Central memory CD8-positive, alpha-beta T cell (primary cell): ENCODE measurements at regions not wholly inside any gene's neighbourhood (a gene's known extent, or its start where the extent isn't known, plus 50 kb on each side); places are given as distances from the start of the nearest gene placed in this dataset.

ENCODE experiments used
- ATAC-seq: fragments of 150-1000 bp; cut with Tn5 transposase; replicated peaks from 2 replicates; pipeline ENCODE4 v1.10.0; 2022; ENCODE audit warnings: mild to moderate bottlenecking, moderate FRiP score, moderate number of reproducible peaks; ENCODE audit not compliant: poor library complexity, severe bottlenecking; ENCODE audit errors: extremely low read depth
- DNase-seq, 2 donors: peaks; one replicate each; pipeline ENCODE4 v3.0.0; 2021; ENCODE audit warnings: low spot score in 2 of 2
- H3K27ac Mint-ChIP-seq: one replicate; pipeline ENCODE4 v1.8.0; 2022; ENCODE audit warnings: low read depth, mild to moderate bottlenecking, moderate library complexity, mixed read lengths
- H3K27me3 Mint-ChIP-seq: one replicate; pipeline ENCODE4 v1.8.0; 2022; ENCODE audit warnings: mixed read lengths
- H3K36me3 Mint-ChIP-seq: one replicate; pipeline ENCODE4 v1.8.0; 2022; ENCODE audit warnings: mild to moderate bottlenecking, moderate library complexity, mixed read lengths; ENCODE audit not compliant: insufficient read depth
- H3K4me1 Mint-ChIP-seq: one replicate; pipeline ENCODE4 v1.8.0; 2022; ENCODE audit warnings: mixed read lengths
- H3K4me3 Mint-ChIP-seq: one replicate; pipeline ENCODE4 v1.8.0; 2022; ENCODE audit warnings: mild to moderate bottlenecking, moderate library complexity, mixed read lengths
- H3K9me3 Mint-ChIP-seq: one replicate; pipeline ENCODE4 v1.8.0; 2022; ENCODE audit warnings: mixed read lengths

GRCh38 chr1:217373761-217374701, 256.9 kb downstream of the GPATCH2 start:
- H3K4me1 Mint-ChIP-seq: peaks cover 5% of the 10 kb centered on the region
- H3K4me3 Mint-ChIP-seq: no peak overlapping the region
- ATAC-seq (no peak), DNase-seq (no peak)
- H3K27me3 Mint-ChIP-seq: peaks cover 26% of the 10 kb centered on the region
- H3K36me3 Mint-ChIP-seq: no peaks in the 10 kb centered on the region
- peaks cover 11% of the 10 kb centered on the region for H3K9me3 Mint-ChIP-seq
- no peak overlapping the region for H3K27ac Mint-ChIP-seq

- H3K4me1 Mint-ChIP-seq: peaks cover 5% of the 10 kb centered on the region
- no peak for ATAC-seq
- H3K4me3 Mint-ChIP-seq: no peak overlapping the region
- no peak overlapping the region for H3K27ac Mint-ChIP-seq
- no peak for DNase-seq
- no peaks in the 10 kb centered on the region for H3K36me3 Mint-ChIP-seq
- H3K9me3 Mint-ChIP-seq: peaks cover 9% of the 10 kb centered on the region
- peaks cover 15% of the 10 kb centered on the region for H3K27me3 Mint-ChIP-seq
Measured at GRCh38 chr1:217372049-217372970, 258.6 kb downstream of the GPATCH2 start.

DNA sequence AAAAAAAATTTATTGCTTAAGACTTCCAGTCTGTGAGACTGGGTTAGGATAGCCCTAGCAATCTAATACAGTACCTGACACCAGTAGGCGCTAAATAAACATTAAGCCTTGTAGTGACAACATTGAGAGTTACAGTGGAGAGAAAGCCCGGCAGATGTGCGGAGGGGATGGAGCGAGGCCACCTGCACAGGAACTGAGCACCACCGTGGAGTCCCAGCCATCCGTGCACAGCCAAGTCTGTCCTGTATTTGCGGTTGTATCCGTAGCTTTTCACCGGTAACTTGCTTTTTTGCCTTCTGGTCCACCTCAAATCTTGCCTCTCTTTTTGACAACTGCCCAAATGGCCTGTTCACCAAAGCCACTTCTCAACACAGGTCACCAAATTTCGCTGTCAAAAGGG, 260.1 kb downstream of the GPATCH2 start:
- Mint-ChIP-seq H3K27ac (no peak overlapping the region), H3K36me3 (no peaks in the 10 kb centered on the region), H3K4me1 (peaks cover 5% of the 10 kb centered on the region), H3K27me3 (peaks cover 9% of the 10 kb centered on the region), H3K9me3 (peaks cover 6% of the 10 kb centered on the region), H3K4me3 (no peak overlapping the region)
- DNase-seq: no peak
- ATAC-seq: no peak

DNA sequence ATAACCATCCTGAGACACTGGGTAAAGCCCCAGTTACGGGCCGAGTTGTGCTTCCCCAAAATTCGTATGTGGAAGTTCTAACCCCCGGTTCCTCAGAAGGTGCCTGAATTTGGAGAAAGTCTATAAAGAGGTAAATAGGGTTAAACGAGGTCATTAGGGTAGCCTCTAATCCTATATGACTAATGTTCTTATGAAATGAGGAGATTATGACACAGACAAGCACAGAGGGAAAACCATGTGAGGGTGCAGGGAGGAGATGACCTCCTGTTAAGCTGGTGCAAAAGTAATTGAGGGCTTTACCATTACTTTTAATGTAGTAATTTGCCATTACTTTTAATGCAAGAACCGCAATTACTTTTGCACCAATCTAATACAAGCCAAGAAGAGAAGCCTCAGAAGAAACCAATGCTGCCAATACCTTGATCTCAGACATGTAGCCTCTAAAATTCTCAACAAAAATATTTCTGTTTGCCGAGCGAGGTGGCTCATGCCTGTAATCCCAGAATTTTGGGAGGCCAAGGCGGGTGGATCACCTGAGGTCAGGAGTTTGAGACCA, 260.8 kb downstream of the GPATCH2 start:
- H3K9me3 Mint-ChIP-seq: peaks cover 6% of the 10 kb centered on the region
- ATAC-seq (no peak), DNase-seq (no peak)
- peaks cover 5% of the 10 kb centered on the region for H3K4me1 Mint-ChIP-seq
- H3K27ac Mint-ChIP-seq: no peak overlapping the region
- H3K27me3 Mint-ChIP-seq: peaks cover 9% of the 10 kb centered on the region
- H3K4me3 Mint-ChIP-seq: no peak overlapping the region
- no peaks in the 10 kb centered on the region for H3K36me3 Mint-ChIP-seq

DNA sequence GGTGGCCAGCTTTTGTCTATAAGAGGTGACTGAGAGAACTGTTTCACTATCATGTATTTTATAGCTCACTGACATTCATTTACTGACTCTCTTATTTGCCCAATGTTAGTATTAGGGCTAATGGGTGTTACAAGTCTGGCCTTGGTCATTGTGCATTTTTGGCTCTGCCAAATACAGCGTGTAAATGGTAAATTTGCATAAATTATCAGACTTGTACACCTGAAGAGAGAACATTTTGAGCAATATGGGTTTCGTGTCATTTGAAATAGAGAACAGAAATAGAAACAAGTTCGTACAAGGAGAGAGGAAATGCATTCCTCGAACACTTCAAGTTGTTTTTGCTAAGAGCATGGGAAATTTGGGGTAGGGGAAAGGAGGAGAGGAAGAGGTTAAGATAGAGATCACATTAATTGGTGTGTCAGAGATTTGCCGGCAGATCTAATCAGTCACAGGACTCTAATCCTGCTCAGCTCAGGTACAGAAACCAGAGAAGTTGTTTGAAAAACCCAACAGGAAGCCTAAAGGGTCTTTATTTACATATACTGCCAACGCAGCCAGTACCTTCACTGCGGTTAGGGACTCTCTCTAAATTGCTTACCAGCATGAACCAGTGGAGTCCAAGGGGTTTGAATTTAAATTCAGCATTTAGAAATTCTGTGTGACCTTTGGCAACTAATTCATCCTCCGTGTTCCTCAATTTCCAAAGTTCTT, 261.5 kb downstream of the GPATCH2 start:
- DNase-seq (no peak), ATAC-seq (no peak)
- Mint-ChIP-seq H3K27ac (no peak overlapping the region), H3K4me3 (no peak overlapping the region), H3K27me3 (peaks cover 9% of the 10 kb centered on the region), H3K4me1 (peaks cover 5% of the 10 kb centered on the region), H3K9me3 (peaks cover 6% of the 10 kb centered on the region), H3K36me3 (no peaks in the 10 kb centered on the region)

DNA sequence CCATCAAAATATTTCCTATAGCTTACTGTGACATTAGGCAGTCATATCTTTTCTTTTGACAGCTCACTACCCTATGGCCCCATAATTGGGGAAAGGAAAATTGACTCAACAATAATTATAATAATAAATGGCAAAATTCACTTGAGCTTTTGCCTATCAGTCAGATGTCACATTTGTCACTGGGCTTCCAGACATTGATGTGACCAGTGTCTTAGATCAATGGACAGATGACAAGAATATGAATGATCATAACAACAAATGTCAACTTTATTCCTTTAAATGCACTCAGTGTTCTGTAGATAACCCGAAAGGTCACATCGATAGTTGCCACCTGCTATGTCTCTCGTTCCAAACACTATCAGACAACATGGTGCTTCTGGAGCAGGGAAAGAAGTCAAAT, 266.7 kb downstream of the GPATCH2 start:
- H3K27ac Mint-ChIP-seq: no peak overlapping the region
- no peaks in the 10 kb centered on the region for H3K27me3 Mint-ChIP-seq
- DNase-seq (no peak), ATAC-seq (no peak)
- no peaks in the 10 kb centered on the region for H3K36me3 Mint-ChIP-seq
- no peaks in the 10 kb centered on the region for H3K9me3 Mint-ChIP-seq
- no peak overlapping the region for H3K4me3 Mint-ChIP-seq
- H3K4me1 Mint-ChIP-seq: peaks cover 1% of the 10 kb centered on the region

GRCh38 chr1:217363319-217363718, 267.6 kb downstream of the GPATCH2 start:
- Mint-ChIP-seq H3K27me3 (no peaks in the 10 kb centered on the region), H3K4me1 (no peaks in the 10 kb centered on the region), H3K36me3 (no peaks in the 10 kb centered on the region), H3K27ac (no peak overlapping the region), H3K4me3 (no peak overlapping the region), H3K9me3 (no peaks in the 10 kb centered on the region)
- DNase-seq (no peak), ATAC-seq (no peak)

- no peak overlapping the region for H3K27ac Mint-ChIP-seq
- no peaks in the 10 kb centered on the region for H3K36me3 Mint-ChIP-seq
- H3K4me1 Mint-ChIP-seq: no peaks in the 10 kb centered on the region
- H3K27me3 Mint-ChIP-seq: no peaks in the 10 kb centered on the region
- no peak overlapping the region for H3K4me3 Mint-ChIP-seq
- peaks cover 5% of the 10 kb centered on the region for H3K9me3 Mint-ChIP-seq
- DNase-seq (no peak), ATAC-seq (no peak)
Measured at GRCh38 chr1:217360510-217360909, 270.4 kb downstream of the GPATCH2 start.

DNA sequence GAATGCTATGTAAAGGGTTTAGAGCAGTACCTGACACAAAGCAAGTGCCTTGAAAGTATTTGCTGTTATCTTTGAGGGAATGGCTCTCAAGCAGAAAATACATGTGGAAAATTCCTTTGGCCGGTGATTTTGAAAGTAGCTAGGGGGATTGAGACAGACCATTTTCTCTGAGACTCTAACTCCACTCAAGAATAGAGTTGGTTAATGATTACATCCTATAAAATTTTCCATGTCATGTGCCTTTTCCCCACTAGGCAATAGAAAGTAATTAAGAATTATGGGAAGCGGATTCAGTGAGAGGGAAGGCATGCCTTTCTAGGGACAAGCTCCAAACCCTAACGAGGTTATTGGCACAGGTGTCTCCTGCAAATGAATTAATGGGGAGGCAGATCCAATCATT, 276.0 kb downstream of the GPATCH2 start:
- ATAC-seq (no peak), DNase-seq (no peak)
- no peak overlapping the region for H3K4me3 Mint-ChIP-seq
- H3K27ac Mint-ChIP-seq: no peak overlapping the region
- H3K36me3 Mint-ChIP-seq: no peaks in the 10 kb centered on the region
- no peaks in the 10 kb centered on the region for H3K27me3 Mint-ChIP-seq
- peaks cover 27% of the 10 kb centered on the region for H3K9me3 Mint-ChIP-seq
- H3K4me1 Mint-ChIP-seq: no peaks in the 10 kb centered on the region

DNA sequence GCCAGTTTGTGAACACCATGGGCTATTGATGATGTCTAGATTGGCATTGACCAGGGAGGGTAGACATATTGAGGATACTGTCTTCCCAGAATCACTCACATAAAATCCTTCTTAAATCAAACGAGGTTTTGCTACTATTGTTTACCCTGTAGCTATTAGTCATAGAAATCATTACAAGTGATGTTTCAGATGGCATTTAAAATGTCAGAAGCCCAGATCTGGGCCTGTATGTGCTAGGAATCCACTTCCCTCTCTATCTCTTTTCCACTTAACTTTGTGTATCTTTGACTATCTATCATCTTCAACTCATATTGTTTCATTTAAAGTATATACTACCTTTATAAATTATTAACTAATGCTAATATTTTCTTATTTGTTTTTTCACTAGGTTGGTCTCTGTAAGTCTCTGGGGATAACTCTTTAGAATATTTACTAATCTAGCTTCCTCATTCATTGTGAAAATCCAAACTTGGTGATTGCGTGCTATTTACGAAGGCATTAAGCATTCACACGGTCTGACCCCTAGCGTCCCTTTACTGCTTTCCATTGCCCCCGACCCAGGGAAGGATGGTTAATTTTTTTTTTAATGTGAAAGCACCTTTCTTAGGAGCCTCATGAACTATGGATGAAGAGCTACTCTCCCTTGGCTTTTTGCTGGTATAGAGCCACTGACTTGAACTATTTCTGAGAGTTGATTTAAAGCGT, 281.8 kb downstream of the GPATCH2 start:
- peaks cover 22% of the 10 kb centered on the region for H3K9me3 Mint-ChIP-seq
- DNase-seq (no peak), ATAC-seq (no peak)
- no peaks in the 10 kb centered on the region for H3K4me1 Mint-ChIP-seq
- no peaks in the 10 kb centered on the region for H3K27me3 Mint-ChIP-seq
- no peaks in the 10 kb centered on the region for H3K36me3 Mint-ChIP-seq
- no peak overlapping the region for H3K4me3 Mint-ChIP-seq
- H3K27ac Mint-ChIP-seq: no peak overlapping the region

GRCh38 chr1:217344712-217345111, 286.2 kb downstream of the GPATCH2 start:
- no peaks in the 10 kb centered on the region for H3K27me3 Mint-ChIP-seq

More at GRCh38 chr1:217344712-217345111, 286.2 kb downstream of the GPATCH2 start:
- DNase-seq: no peak
- H3K27ac Mint-ChIP-seq: no peak overlapping the region
- H3K36me3 Mint-ChIP-seq: peaks cover 1% of the 10 kb centered on the region
- no peaks in the 10 kb centered on the region for H3K4me1 Mint-ChIP-seq
- peaks cover 8% of the 10 kb centered on the region for H3K9me3 Mint-ChIP-seq
- no peak overlapping the region for H3K4me3 Mint-ChIP-seq
- ATAC-seq: no peak
